NCI-H2171 treated with DMSO at 0.1 percent for 48 hours (cell line): ENCODE measurements at regions not wholly inside any gene's neighbourhood (a gene's known extent, or its start where the extent isn't known, plus 50 kb on each side); places are given as distances from the start of the nearest gene placed in this dataset.

ENCODE experiments used
- DNase-seq: peaks from one replicate; lab custom pipeline; 2025; lab: John Stamatoyannopoulos, UW

DNA sequence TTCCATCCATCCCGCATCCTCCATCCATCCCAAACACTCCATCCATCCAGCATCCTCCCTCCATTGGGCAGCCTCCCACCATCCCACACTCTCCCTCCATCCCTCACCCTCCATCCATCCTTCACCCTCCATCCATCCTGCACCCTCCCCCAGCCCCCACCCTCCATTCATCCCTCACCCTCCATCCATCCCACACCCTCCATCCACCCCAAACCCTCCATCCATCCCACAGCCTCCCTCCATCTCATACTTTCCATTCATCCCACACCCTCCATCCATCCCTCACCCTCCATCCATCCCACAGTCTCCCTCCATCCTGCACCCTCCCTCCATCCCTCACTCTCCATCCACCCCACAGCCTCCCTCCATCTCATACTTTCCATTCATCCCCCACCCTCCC, 60.4 kb downstream of the FOXI2 start:
- DNase-seq = no peak

DNA sequence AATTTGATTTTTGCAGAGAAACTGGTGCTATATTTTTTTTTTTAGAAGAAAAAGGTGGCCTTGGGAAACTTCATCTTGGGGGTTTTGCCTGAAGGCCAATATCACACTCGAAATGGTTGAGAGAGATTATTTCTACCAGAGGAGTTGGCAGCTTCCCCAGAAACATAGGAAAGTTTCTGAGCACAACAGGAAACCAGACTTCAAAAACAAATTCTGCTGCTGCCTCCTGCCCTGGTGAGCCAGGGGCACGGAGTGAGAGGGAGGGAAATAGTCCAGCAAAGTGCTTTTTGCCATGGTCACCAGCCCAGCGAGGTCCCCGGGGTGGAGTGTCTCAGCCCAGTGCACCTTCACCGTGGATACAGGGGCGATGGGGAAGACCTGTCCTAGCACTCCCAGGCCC, 61.1 kb downstream of the FOXI2 start:
- no peak for DNase-seq

DNA sequence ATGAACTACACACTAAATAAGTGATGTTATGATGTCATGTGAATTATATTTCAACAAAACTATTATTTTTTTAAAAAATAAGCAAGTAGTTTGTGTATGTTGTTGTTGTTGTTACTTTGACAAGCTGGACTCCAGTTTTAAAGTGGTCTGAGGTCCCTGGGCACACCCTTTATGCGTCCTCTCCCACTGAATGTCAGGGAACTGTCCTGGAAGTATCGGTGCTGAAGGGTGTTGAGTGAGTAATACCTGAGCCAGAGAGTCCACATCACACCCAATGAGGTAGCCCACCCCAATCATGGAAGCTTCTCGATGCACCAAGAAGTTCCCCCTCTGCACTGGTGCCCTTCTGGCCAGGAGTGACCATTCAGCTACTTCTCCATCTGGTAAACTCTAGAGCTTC, 64.3 kb downstream of the FOXI2 start:
- DNase-seq = no peak

DNA sequence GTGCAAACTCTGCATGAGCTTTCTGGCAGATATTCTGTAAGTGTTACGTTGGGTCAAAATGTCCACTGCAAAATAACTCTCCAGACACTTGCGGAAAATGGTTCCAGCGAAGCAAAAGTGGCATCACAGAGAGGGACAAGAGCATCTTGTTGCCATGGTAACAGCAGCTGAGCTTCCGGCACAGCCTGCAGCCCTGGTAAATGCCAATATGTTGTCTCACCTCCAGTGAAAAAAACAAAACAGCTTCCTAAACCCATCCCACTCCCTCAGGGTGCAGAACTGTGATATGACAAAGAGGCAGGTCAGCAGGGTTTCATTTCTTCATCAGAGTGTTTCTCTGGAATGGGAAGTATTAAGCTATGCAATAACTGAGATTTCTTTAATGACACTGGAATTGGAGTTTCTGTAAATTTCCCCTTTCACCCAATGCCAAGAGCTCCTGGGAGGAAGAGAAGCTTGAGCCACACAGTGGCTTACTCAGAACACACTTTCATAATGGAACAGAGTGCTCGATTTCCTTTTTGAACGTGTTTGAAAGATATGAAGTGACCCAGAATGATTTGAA, 65.6 kb downstream of the FOXI2 start:
- no peak for DNase-seq

DNA sequence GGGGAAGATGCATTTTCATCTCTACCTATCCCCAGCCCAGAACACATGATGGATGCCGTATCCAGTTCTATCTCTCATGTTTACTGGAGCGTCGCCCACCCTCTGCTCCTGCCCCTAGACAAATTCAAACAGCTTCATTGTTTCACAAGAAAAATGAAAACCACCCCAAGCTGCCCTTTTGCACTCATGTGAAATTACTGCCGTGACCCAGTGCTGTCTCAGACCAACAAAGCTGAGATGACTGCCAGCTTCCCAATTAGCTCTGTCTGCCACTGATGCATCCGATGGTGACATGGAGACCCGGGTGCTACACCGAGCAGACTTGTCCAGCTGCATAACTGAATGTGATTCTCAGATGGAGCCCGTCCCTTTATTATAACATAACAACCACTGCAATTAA, 67.7 kb downstream of the FOXI2 start:
- no peak for DNase-seq

DNA sequence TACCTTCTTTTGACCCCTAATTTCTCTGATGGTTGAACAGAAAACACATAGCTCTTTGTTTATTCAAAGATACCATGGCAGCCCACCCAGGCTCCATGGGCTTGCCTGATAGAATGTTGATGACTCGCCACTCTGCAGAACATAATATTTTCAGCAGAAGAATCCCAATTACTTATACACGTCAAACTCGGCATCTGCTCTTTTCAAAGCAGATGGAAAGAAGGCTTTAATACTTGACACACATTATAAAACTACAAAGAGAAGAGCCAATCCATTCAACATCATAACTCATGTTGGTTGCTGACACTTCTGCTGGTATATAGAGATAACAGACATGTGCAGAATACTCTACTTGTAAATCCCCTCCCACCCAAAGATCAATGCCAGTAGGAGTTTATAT, 69.0 kb downstream of the FOXI2 start:
- peak; percentile 31 for DNase-seq

DNA sequence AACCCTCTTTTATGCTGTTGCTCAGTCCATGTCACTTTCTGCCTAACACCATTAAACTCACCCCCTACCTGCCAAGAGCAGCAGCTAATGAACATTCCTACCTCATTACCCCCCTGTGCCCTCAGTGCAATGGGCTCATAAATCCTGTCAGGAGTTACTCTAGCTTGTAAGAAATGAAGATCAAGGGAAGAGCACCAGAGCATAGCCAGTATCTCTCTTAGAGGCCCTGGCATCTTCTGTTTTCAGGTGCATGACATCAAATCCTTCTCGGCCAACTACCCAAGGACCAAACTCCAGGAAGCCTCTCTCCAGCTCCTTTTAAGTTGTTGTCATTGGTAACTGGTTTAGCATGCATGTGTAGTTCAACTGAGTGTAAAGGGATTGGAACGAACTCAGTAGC, 75.1 kb downstream of the FOXI2 start:
- DNase-seq = no peak

DNA sequence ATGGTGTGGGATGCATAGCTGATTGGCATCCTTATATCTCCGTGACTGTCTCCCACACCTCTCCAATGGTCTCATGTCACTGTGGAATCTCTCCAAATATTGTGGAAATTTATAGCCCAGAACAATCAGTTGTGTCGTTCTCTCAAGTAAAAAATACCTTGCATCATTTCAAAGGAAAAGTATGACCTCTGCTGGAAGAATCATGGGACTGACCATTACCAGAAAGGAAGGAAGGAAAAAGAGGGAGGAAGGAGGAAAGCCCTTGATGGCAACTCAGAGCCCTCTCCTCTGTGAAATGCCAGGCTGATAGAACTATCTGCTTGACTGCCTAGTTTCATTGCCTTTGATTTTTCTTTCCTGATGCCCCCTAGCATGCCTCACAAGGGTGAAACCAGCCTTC, 76.3 kb downstream of the FOXI2 start:
- DNase-seq = peak; percentile 2

DNA sequence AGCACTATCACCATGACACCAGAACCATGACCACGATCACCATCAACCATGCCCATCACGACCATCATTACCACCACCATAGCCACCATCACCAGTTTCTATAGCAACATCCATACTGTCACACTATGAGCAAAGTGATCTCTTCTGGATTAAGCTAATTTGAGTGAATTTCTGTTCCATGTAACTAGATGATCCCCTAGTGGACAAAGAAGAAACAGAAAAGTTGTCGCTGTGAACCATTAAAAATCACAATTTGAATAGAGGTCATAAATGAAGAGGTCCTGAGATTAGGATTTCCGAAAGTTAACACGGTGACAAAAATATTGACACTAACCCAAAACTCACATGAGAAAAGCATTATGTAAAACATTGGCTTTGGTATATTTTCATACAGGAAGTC, 77.6 kb downstream of the CLRN3 start:
- no peak for DNase-seq

DNA sequence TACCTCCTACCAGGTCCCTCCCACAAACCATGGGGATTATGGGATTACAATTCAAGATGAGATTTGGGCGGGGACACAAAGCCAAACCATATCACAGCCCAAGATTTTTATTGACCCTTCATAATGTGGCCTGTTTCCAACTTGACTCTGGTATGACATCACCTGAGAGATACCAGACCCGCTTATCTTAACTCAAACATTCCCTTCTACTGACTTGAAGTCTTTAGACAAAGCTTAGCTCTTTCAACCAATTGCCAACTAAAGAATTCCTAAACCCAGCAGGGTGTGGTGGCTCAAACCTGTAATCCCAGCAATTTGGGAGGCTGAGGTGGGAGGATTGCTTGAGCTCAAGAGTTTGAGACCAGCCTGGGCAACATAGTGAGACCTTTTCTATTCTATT, 67.9 kb downstream of the CLRN3 start:
- no peak for DNase-seq

DNA sequence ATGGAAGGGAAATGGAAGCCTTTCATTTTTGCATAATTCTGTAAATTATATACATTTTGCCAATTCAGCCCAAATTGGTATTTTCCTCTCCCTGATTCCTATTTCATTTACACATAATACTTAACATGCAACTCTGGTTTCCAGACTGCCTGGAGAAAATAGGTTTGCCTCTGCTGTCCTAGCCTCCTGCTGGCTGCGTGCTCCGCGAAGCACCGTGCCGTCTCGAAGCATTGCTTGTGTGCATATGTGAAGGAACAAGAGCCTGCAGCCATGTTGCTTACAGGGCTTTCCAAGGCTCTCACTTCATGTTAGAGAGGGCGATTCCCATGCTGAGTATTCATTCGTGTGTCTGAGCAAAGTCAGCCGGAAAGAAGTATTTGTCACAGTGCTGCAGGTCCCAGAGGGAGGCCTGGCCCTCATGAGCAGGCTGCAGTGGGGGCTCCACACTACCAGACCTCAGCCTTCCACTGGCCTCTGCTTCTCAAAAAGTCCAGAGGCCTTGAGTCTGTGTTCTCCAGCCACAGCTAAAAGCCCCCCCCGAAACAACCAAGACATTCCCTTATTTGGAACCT, 66.5 kb downstream of the CLRN3 start:
- DNase-seq = no peak

DNA sequence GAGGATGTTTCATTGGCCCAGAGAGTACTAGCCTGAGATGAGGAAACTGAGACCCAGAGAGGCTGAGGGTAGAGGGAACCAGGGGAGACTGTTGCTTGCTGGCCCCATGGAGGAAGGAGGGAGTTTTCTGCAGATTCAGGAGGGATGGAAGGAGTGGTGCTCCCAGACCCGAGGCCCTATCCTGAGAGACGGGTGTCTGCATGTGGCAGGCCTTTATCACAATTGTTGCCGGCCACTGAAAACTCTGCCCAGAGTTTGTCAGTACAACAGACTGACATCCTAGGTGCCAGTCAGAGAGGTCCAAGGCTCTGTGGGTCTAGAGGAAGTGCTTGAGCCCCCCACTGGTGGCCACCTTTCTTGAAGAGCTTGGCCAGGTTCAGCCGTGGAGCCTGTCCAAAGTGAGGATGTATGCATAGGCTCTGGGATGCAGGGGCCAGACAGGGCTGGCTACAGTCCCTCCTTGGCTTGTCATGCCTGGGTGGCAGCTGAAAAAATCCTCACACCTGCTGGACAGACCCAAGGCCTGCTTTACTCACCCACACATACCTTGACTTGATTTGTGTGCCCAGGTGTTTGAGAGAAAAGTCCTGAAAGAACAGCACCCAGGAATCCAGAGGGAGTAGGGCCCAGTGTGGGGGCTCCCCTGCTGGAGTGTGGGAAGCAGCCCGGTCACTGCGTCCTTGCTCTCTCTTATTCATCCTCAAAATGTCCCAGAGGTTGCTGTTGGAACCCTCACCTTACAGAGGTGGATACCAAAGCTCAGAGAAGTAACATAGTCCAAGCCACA, 65.2 kb downstream of the CLRN3 start:
- DNase-seq = no peak
